ENCODE measurements at regions not wholly inside any gene's neighbourhood (a gene's known extent, or its start where the extent isn't known, plus 50 kb on each side); places are given as distances from the start of the nearest gene placed in this dataset.

GRCh38 chr16:86446279-86446678 lies 64.0 kb upstream of the FOXF1 start:
- TF ChIP-seq POLR2A (IDR thresholded peaks at IDR 0.05) (no peak), CTCF (IDR thresholded peaks at IDR 0.05) (no peak), POLR2AphosphoS5 (IDR thresholded peaks at IDR 0.05) (no peak)
